GM19351 (cell line): ENCODE measurements at regions not wholly inside any gene's neighbourhood (a gene's known extent, or its start where the extent isn't known, plus 50 kb on each side); places are given as distances from the start of the nearest gene placed in this dataset.

Experiments
- ATAC-seq: cut with Tn5 transposase; IDR thresholded peaks from one replicate; pipeline ENCODE4 v1.9.1; 2021; ENCODE audit warnings: mild to moderate bottlenecking, moderate library complexity; ENCODE audit not compliant: unreplicated experiment

GRCh38 chr20:52744441-52744840 is 227.7 kb upstream of the TSHZ2 start:
- no peak for ATAC-seq

- no peak for ATAC-seq
These were observed 234.1 kb upstream of the TSHZ2 start for GRCh38 chr20:52738081-52738480.

GRCh38 chr20:52736507-52736906 is 235.7 kb upstream of the TSHZ2 start:
- no peak for ATAC-seq

- ATAC-seq, result no peak
These were observed 241.1 kb upstream of the TSHZ2 start for GRCh38 chr20:52731093-52731492.

GRCh38 chr20:52727740-52728456 is 244.3 kb upstream of the TSHZ2 start:
- ATAC-seq, result no peak

GRCh38 chr20:52724541-52724940 is 247.6 kb upstream of the TSHZ2 start:
- ATAC-seq, result no peak

GRCh38 chr20:52722926-52723688 is 249.1 kb upstream of the TSHZ2 start:
- ATAC-seq, result no peak

GRCh38 chr20:52708137-52708536 is 264.0 kb upstream of the TSHZ2 start:
- ATAC-seq, result no peak

- no peak for ATAC-seq
These were observed 267.6 kb upstream of the TSHZ2 start for GRCh38 chr20:52704553-52704952.

GRCh38 chr20:52688345-52688744 is 283.8 kb upstream of the TSHZ2 start:
- ATAC-seq, result no peak

- ATAC-seq, result no peak
These were observed 287.3 kb upstream of the TSHZ2 start for GRCh38 chr20:52684905-52685304.

GRCh38 chr20:52684176-52684575 is 288.0 kb upstream of the TSHZ2 start:
- no peak for ATAC-seq

- ATAC-seq, result no peak
These were observed 288.4 kb upstream of the TSHZ2 start for GRCh38 chr20:52683761-52684160.

- no peak for ATAC-seq
These were observed 289.9 kb upstream of the TSHZ2 start for GRCh38 chr20:52682237-52682636.

GRCh38 chr20:52681288-52681687 is 290.9 kb upstream of the TSHZ2 start:
- no peak for ATAC-seq

GRCh38 chr20:52677216-52677615 is 294.9 kb upstream of the TSHZ2 start:
- no peak for ATAC-seq

GRCh38 chr20:52676283-52676995 is 295.7 kb upstream of the TSHZ2 start:
- ATAC-seq, result no peak

GRCh38 chr20:52675375-52675774 is 296.8 kb upstream of the TSHZ2 start:
- no peak for ATAC-seq

GRCh38 chr20:52668626-52669025 is 303.5 kb upstream of the TSHZ2 start:
- no peak for ATAC-seq

GRCh38 chr20:52667358-52667757 is 304.8 kb upstream of the TSHZ2 start:
- no peak for ATAC-seq

- ATAC-seq, result no peak
These were observed 306.7 kb upstream of the TSHZ2 start for GRCh38 chr20:52665441-52665840.

GRCh38 chr20:52655395-52655794 is 316.8 kb upstream of the TSHZ2 start:
- ATAC-seq, result no peak
